ENCODE measurements at regions not wholly inside any gene's neighbourhood (a gene's known extent, or its start where the extent isn't known, plus 50 kb on each side); places are given as distances from the start of the nearest gene placed in this dataset.
"Not testable (repeated sequence)": the region's sequence is repeated elsewhere in the genome, so short reads cannot be mapped to it uniquely, and the experiment has no call there.

GRCh38 chr3:176870451-176870850, 326.8 kb downstream of the TBL1XR1 start:
- no peak for DNase-seq

DNA sequence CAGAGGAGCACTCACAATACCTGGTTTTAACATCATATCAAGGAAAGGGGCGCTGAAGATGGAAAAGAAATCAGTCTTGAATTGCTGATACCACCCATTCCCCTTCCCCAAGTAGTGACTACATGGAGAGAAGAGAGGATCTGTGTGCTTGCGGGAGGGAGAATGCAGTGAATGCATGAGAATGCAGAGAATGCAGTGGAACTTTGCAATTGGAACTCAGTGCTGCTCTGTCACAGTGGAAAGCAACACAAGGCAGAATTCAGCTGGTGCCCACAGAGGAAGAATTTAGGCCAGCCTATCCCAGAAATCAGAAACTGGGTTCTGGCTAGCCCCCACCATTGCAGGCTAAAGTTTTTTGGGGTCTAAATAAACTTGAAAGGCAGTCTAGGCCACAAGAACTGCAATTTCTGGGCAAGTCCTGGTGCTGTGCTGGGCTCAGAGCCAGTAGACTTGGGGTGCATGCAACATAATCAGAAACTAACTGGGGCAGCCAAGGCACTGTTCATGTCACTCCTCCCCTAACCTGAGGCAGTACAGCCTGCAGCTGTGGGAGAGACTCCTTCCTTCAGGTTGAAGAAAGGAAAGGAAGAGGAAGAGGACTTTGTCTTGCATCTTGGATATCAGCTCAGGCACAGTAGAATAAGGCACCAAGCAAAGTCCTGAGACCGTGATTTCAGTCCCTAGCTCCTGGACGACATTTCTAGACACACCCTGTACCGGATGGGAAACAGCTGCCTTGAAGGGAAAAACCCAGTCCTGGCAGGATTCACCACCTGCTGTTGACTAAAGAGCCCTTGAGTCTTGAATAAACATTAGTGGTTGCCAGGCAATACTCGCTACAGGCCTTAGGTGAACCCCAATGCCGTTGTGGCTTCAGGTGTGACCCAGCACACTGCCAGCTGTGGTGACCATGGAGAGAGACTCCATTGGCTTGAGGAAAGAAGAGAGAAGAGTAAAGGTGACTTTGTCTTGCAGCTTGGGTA, 329.3 kb downstream of the TBL1XR1 start:
- DNase-seq = no peak

- DNase-seq = no peak
Measured at GRCh38 chr3:176861137-176861536, 336.1 kb downstream of the TBL1XR1 start.

DNA sequence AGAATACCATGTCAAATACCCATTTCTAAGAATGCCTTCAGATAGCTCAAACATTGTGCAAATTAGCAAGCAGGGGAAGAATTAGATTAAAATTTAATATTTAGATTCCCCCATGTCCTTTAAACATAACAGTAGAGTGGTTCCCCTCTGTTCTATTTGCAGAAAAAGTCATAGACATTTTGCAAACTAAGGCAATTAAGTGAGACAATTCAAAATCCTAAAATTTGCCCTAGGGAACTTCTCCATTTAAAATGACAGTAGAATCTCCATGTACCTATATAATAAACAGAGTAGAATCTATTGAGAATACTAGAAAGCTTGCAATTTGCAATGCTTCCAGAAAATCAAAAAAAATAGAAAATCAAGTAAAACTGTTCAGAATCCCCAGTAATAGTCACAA, 340.6 kb downstream of the TBL1XR1 start:
- DNase-seq = no peak

GRCh38 chr3:176855901-176856486, 341.3 kb downstream of the TBL1XR1 start:
- no peak for DNase-seq

GRCh38 chr3:176855213-176855612, 342.1 kb downstream of the TBL1XR1 start:
- DNase-seq = no peak

- DNase-seq = no peak
Measured at GRCh38 chr3:176850498-176850897, 346.8 kb downstream of the TBL1XR1 start.

DNA sequence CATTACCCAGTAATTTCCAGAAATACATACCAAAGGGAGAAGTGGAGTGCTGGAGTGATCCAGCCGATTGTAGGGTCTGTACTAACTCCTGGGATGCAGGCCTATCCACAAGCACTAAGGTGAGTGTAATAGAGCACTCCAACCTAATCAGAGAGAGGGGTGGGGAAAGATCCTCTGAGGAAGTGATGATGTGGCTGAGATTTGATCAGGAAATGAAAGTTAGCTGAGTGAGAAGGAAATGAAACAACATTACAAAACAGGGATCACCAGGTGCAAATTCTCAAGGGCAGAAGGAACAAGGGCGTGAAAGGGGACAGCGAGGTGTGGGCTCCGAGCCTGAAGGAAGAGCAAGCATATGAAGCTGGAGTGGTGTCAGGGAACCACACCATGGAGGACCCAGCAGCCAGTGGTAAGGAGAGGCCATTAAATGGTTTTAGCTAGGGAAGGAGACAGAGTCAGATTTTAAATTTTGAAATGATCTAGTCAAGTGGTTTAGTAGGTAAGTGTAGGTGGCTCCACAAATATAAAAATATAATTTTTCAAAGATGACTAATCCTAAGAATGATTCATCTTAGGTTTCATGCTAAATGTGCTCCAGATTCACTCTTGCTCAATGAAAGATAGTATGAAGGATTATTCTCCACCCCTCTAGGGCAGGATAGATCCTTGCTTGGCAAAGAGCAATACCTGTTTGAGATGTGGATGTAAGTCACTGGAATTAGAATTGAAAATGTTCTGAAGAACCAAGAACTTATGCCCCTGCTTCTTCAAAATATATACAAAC, 348.7 kb downstream of the TBL1XR1 start:
- DNase-seq = no peak

GRCh38 chr3:176842914-176843313, 354.4 kb downstream of the TBL1XR1 start:
- no peak for DNase-seq

GRCh38 chr3:176840641-176841286, 356.5 kb downstream of the TBL1XR1 start:
- peak; percentile 9 for DNase-seq

GRCh38 chr3:176839901-176840300, 357.4 kb downstream of the TBL1XR1 start:
- no peak for DNase-seq

GRCh38 chr3:176839466-176839865, 357.8 kb downstream of the TBL1XR1 start:
- no peak for DNase-seq

DNA sequence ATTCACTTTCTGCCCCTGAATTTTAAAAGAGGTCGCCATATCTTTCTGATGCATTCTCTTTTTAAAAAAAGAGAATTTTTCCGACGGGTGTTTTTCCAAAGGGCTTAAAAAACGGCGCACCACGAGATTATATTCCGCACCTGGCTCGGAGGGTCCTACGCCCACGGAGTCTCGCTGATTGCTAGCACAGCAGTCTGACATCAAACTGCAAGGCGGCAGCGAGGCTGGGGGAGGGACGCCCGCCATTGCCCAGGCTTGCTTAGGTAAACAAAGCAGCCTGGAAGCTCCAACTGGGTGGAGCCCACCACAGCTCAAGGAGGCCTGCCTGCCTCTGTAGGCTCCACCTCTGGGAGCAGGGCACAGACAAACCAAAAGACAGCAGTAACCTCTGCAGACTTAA, 370.0 kb downstream of the TBL1XR1 start:
- not testable (repeated sequence) for DNase-seq

DNA sequence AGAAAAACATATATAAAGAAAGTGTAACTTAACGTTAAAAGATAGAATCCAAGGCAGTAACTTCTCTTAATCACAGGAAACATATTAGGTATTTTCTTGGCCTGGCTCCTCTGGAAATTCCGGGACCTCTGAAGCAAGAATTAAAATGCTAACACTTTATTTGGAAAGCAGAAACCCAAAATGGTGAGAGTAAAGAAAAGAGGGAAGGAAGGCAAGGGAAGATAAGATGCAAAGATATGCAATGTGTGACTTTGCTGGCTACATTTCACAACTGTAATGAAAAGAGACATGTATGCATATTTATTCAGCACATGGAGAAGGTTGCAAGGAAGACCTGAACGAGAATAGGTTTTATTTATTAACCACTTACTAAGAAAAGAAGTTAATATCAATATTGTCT, 372.5 kb downstream of the TBL1XR1 start:
- no peak for DNase-seq

- DNase-seq = no peak
Measured at GRCh38 chr3:176820764-176821163, 376.5 kb downstream of the TBL1XR1 start.

DNA sequence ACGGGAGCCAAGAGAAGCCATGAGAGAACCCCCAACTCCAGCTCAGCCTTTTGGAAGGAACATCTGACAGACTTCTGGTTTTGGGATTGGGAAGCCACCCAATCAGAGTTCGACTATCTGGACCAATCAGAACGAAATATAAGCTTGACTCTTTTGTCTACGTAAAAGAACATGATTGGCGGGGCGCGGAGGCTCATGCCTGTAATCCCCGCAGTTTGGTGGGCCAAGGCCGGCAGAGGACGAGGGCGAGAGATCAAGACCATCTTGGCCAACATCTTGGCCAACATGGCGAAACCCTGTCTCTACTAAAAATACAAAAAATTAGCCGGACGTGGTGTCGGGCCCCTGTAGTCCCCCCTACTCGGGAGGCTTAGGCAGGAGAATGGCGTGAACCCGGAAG, 380.3 kb downstream of the TBL1XR1 start:
- DNase-seq = no peak

- DNase-seq = peak; percentile 73
Measured at GRCh38 chr3:176814285-176814684, 383.0 kb downstream of the TBL1XR1 start.

- DNase-seq = no peak
Measured at GRCh38 chr3:176807938-176808337, 389.3 kb downstream of the TBL1XR1 start.

DNA sequence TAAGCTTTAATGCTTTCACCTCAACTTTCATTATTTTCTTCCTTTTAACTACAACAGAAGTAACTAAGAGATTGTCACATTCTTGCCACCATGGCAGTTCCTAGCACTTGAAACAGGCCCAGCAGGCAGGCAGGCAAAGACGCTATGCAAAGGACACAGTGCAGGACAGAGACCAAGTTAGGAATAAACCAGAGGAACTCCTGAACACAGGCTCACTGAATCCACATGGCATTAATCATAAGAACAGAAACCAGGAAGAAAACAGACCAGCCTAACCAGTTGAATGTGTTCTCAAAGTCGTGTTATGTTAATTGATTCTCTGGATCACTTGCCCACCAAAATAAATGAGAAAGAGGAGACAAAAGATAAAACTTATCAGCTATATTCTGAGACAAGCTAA, 397.6 kb downstream of the TBL1XR1 start:
- DNase-seq = no peak

DNA sequence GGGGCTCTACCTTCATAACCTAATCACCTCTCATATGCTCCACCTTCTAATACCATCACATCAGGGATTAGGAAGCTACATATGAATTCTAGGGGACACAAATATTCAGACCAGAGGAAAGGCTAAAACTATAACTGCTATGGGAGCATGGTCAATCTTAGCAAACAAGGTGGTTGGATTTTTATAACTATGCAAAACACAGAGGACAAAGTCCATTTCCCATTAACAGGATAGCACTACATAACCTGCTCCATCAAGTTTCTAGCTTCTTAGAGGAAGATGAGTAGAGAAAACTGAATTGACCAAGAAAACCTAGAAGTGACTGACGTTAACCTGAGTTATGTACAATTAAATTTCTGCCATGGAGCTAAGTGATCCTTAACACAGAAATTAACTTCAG, 398.6 kb downstream of the TBL1XR1 start:
- DNase-seq = no peak

DNA sequence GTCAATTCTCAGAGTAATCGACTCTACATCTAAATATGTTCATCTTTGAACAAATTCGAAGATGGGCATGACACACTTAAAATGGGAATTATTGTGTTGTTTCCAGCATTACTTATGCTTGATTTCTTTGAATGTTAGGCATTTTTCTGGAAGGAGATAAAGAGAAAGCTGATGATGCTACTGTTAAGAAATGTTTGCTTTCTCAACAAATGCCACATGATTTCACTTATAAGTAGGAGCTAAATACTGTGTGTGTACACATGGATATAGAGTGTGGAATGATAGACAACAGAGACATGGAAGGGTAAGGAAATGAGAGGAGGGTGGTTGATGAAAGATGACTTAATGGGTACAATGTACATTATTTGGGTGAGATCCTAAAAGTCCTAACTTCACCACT, 400.9 kb downstream of the TBL1XR1 start:
- no peak for DNase-seq

DNA sequence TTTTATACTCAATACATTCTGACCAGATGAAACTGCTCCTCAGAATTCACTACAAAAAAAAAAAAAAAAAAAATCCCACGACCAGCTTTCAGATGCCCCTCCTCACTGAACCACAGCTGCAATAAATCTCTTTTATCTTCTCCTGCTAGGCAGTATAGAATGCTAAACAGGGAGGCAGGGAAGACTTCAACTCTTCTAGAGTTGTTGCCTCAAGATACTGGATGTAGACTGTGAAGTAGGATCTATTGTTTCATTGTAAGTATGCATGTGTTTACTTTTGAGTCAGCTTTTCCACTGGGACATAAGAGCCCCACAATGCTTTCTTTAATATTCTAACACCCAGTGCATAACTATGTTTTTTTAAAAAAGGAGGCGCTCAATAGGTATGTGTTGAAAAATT, 401.4 kb downstream of the TBL1XR1 start:
- no peak for DNase-seq
